B cell (primary cell): ENCODE measurements at regions not wholly inside any gene's neighbourhood (a gene's known extent, or its start where the extent isn't known, plus 50 kb on each side); places are given as distances from the start of the nearest gene placed in this dataset.

Source experiments
- ATAC-seq: fragments of 200-7000 bp; cut with Tn5 transposase; one replicate; pipeline ENCODE4 v1.10.0; 2021; ENCODE audit warnings: low read depth, mild to moderate bottlenecking, moderate number of reproducible peaks, moderate library complexity
- CTCF ChIA-PET: fragments of 350-600 bp; sonication (Branson Sonifier 250); formaldehyde crosslinking; loops from one replicate; lab custom pipeline; 2021; ENCODE audit warnings: antibody characterized with exemption, inconsistent platforms; lab: Charles Lee
- POLR2A ChIA-PET: fragments of 350-600 bp; sonication (Branson Sonifier 250); formaldehyde crosslinking; loops from one replicate; lab custom pipeline; 2021; ENCODE audit warnings: antibody characterized with exemption; lab: Charles Lee
- DNase-seq: peaks from one replicate; pipeline ENCODE4 v3.0.0; 2013
- H2AFZ ChIP-seq: 2 replicates; pipeline ENCODE4 v1.6.1; 2012; ENCODE audit warnings: mild to moderate bottlenecking, low read depth, low read length; ENCODE audit not compliant: insufficient read depth, poor library complexity, severe bottlenecking
- H3K27ac ChIP-seq, 2 donors: 1 replicate in 1 of 2; 2 replicates in 1 of 2; pipeline ENCODE4 v1.5.1; 2012 to 2013; ENCODE audit warnings: low read length in 2 of 2, mild to moderate bottlenecking in 2 of 2, moderate library complexity in 1 of 2
- H3K27me3 ChIP-seq, 4 experiments: fragments of 200-600 bp in 1 of 4; sonication (generic) in 1 of 4; replicated peaks in 1 of 4; 1 replicate in 2 of 4; 2 replicates in 2 of 4; pipeline versions ENCODE4 v1.6.1 to v1.7.0; 2013 to 2016; ENCODE audit warnings: low read length in 3 of 4, mild to moderate bottlenecking in 2 of 4, mixed read lengths in 1 of 4, moderate library complexity in 1 of 4; ENCODE audit not compliant: insufficient read depth in 4 of 4, control insufficient read depth in 3 of 4; ENCODE audit errors: control extremely low read depth in 1 of 4
- H3K36me3 ChIP-seq, 2 experiments: replicated peaks in 1 of 2; 1 replicate in 1 of 2; 2 replicates in 1 of 2; pipeline versions ENCODE4 v1.6.1 to v1.7.1; 2013; ENCODE audit warnings: low read length in 1 of 2; ENCODE audit not compliant: insufficient read depth in 2 of 2, control insufficient read depth in 1 of 2; ENCODE audit errors: control extremely low read depth in 1 of 2, extremely low read depth in 1 of 2
- H3K4me1 ChIP-seq, 2 donors: fragments of 200-600 bp in 1 of 2; sonication (generic) in 1 of 2; 1 replicate in 1 of 2; 2 replicates in 1 of 2; pipeline versions ENCODE4 v1.5.1 to v1.6.1; 2013 to 2017; ENCODE audit warnings: low read length in 2 of 2; ENCODE audit not compliant: control insufficient read depth in 2 of 2, insufficient read depth in 2 of 2
- H3K4me2 ChIP-seq: replicated peaks from 2 replicates; pipeline ENCODE3; 2012; ENCODE audit warnings: mild to moderate bottlenecking, low read depth, low read length; ENCODE audit not compliant: poor library complexity, severe bottlenecking
- H3K4me3 ChIP-seq, 5 experiments: fragments of 200-600 bp in 1 of 5; sonication (generic) in 1 of 5; 1 replicate in 3 of 5; 2 replicates in 2 of 5; pipeline versions ENCODE4 v1.5.1 to v1.7.0; 2011 to 2016; ENCODE audit warnings: low read length in 4 of 5, mild to moderate bottlenecking in 4 of 5, low read depth in 2 of 5, control low read depth in 1 of 5, moderate library complexity in 1 of 5; ENCODE audit not compliant: insufficient read depth in 1 of 5; ENCODE audit errors: control extremely low read depth in 1 of 5, extremely low read depth in 1 of 5
- H3K79me2 ChIP-seq: fragments of 200-600 bp; sonication (generic); one replicate; pipeline ENCODE4 v1.6.0; 2016; ENCODE audit warnings: low read length; ENCODE audit not compliant: control insufficient read depth, insufficient read depth
- H3K9ac ChIP-seq: fragments of 200-600 bp; sonication (generic); 2 replicates; pipeline ENCODE4 v1.6.1; 2017; ENCODE audit warnings: mild to moderate bottlenecking, low read length, moderate library complexity
- H3K9me3 ChIP-seq, 3 donors: one replicate each; pipeline versions ENCODE4 v1.6.1 to v1.7.1; 2013; ENCODE audit warnings: low read length in 2 of 3; ENCODE audit not compliant: control insufficient read depth in 2 of 3, insufficient read depth in 1 of 3; ENCODE audit errors: control extremely low read depth in 1 of 3
- H4K20me1 ChIP-seq: 2 replicates; pipeline ENCODE4 v1.6.0; 2012; ENCODE audit warnings: mild to moderate bottlenecking, low read length; ENCODE audit not compliant: insufficient read depth, control insufficient read depth, poor library complexity, severe bottlenecking
- H3K27ac Mint-ChIP-seq: one replicate; pipeline ENCODE4 v1.8.0; 2021; ENCODE audit warnings: mixed read lengths
- H3K27me3 Mint-ChIP-seq: one replicate; pipeline ENCODE4 v1.8.0; 2021; ENCODE audit warnings: mixed read lengths
- H3K4me1 Mint-ChIP-seq: one replicate; pipeline ENCODE4 v1.8.0; 2021; ENCODE audit warnings: mixed read lengths
- H3K4me3 Mint-ChIP-seq: one replicate; pipeline ENCODE4 v1.8.0; 2021; ENCODE audit warnings: mixed read lengths
- H3K9me3 Mint-ChIP-seq: one replicate; pipeline ENCODE4 v1.8.0; 2022; ENCODE audit warnings: mixed read lengths; ENCODE audit not compliant: insufficient read depth
- CTCF ChIP-seq: fragments of 200-600 bp; IDR thresholded peaks from one replicate; pipeline ENCODE4 v1.8.0; 2022; ENCODE audit warnings: antibody characterized with exemption, mild to moderate bottlenecking
- EZH2 ChIP-seq: IDR thresholded peaks from 2 replicates; pipeline ENCODE4 v1.6.1; 2012; ENCODE audit warnings: borderline replicate concordance, low read depth, mild to moderate bottlenecking, moderate library complexity, low read length; ENCODE audit not compliant: insufficient read depth, poor library complexity, severe bottlenecking
- WGBS: methylation state at CpG from one replicate; pipeline ENCODE4 v1.1.5; 2013; ENCODE audit warnings: missing lambda C conversion rate; ENCODE audit not compliant: insufficient coverage; 5-methylcytosine and 5-hydroxymethylcytosine counted together
- intact Hi-C: fragments of 100-400 bp; cut with micrococcal nuclease; formaldehyde crosslinking; loops from one replicate; pipeline ENCODE4 v1.10.0; 2022

- ChIA-PET CTCF (no interaction called here), POLR2A (no interaction called here)
- WGBS, result no CpG with 5 or more reads among the region's 1 CpG
- Mint-ChIP-seq H3K9me3 (no peaks in the 10 kb centered on the region), H3K27me3 (peaks cover 3% of the 10 kb centered on the region), H3K27ac (no peak overlapping the region), H3K4me3 (no peak overlapping the region), H3K4me1 (no peaks in the 10 kb centered on the region)
- Histone ChIP-seq H3K9me3 (no peaks in the 10 kb centered on the region), H3K4me2 (no peak overlapping the region), H3K4me1 (no peaks in the 10 kb centered on the region), H3K9ac (no peak overlapping the region), H4K20me1 (no peaks in the 10 kb centered on the region), H3K4me3 (no peak overlapping the region), H3K36me3 (no peaks in the 10 kb centered on the region), H3K27me3 (no peaks in the 10 kb centered on the region), H3K27ac (no peak overlapping the region), H2AFZ (no peak overlapping the region), H3K79me2 (no peaks in the 10 kb centered on the region)
- intact Hi-C loops, result no loop called here
- TF ChIP-seq EZH2, result no peak
- no peak for TF ChIP-seq CTCF
- DNase-seq (no peak), ATAC-seq (no peak)
These were observed 142.1 kb upstream of the DMRT1 start for GRCh38 chr9:699396-699795.

- H2AFZ ChIP-seq, result no peak overlapping the region
- intact Hi-C loops, result no loop called here
These were observed 140.9 kb upstream of the DMRT1 start for GRCh38 chr9:700365-701282.

More at GRCh38 chr9:700365-701282, 140.9 kb upstream of the DMRT1 start:
- Mint-ChIP-seq H3K9me3 (no peaks in the 10 kb centered on the region), H3K4me3 (no peak overlapping the region), H3K27ac (no peak overlapping the region), H3K4me1 (no peaks in the 10 kb centered on the region), H3K27me3 (peaks cover 3% of the 10 kb centered on the region)
- POLR2A ChIA-PET, result no interaction called here
- no peak for DNase-seq
- no peak overlapping the region for H3K4me3 ChIP-seq
- no peaks in the 10 kb centered on the region for H3K4me1 ChIP-seq
- no peaks in the 10 kb centered on the region for H4K20me1 ChIP-seq
- H3K79me2 ChIP-seq, result no peaks in the 10 kb centered on the region
- H3K36me3 ChIP-seq, result no peaks in the 10 kb centered on the region
- no peak overlapping the region for H3K4me2 ChIP-seq
- H3K27ac ChIP-seq, result no peak overlapping the region
- WGBS, result 94% methylated on average over 5 of the region's 9 CpGs
- no peak overlapping the region for H3K9ac ChIP-seq
- peaks cover 0 to 2% (median 0%) of the 10 kb centered on the region in 4 experiments for H3K27me3 ChIP-seq
- CTCF ChIA-PET, result no interaction called here
- H3K9me3 ChIP-seq, result no peaks in the 10 kb centered on the region
- no peak for ATAC-seq
- no peak for TF ChIP-seq CTCF
- no peak for TF ChIP-seq EZH2
